H1 (cell line): ENCODE measurements at regions not wholly inside any gene's neighbourhood (a gene's known extent, or its start where the extent isn't known, plus 50 kb on each side); places are given as distances from the start of the nearest gene placed in this dataset.

ENCODE experiments used
- CTCF ChIA-PET: fragments of 300-600 bp; sonication (Branson Sonifier 250); formaldehyde crosslinking; loops from one replicate; lab custom pipeline; 2021; ENCODE audit not compliant: partially characterized antibody; lab: Charles Lee
- POLR2A ChIA-PET: fragments of 300-600 bp; sonication (Branson Sonifier 250); formaldehyde crosslinking; loops from one replicate; lab custom pipeline; 2021; ENCODE audit warnings: inconsistent platforms; ENCODE audit not compliant: partially characterized antibody; lab: Charles Lee
- DNase-seq, 2 experiments: peaks; one replicate each; pipeline versions ENCODE4 v3.0.0 to v3.0.0-alpha.2; 2010 to 2022; ENCODE audit warnings: low spot score in 2 of 2, low read depth in 1 of 2, mixed read lengths in 1 of 2
- FAIRE-seq: peaks from 2 replicates; lab custom pipeline; 2011; peaks lifted over from hg19 to GRCh38; lab: Jason Lieb, UNC
- H2AFZ ChIP-seq: 2 replicates; pipeline ENCODE4 v1.8.1; 2012; ENCODE audit warnings: low read length, inconsistent platforms
- H2AK5ac ChIP-seq: 2 replicates; pipeline ENCODE4 v1.6.1; 2013; ENCODE audit warnings: low read depth, low read length
- H2BK120ac ChIP-seq: replicated peaks from 2 replicates; pipeline ENCODE3; 2013; ENCODE audit warnings: low read depth, low read length, inconsistent platforms
- H2BK12ac ChIP-seq: 2 replicates; pipeline ENCODE4 v1.6.1; 2013; ENCODE audit warnings: low read depth, low read length
- H2BK15ac ChIP-seq: 2 replicates; pipeline ENCODE4 v1.6.1; 2013; ENCODE audit warnings: low read length
- H2BK20ac ChIP-seq: 2 replicates; pipeline ENCODE4 v1.6.1; 2013; ENCODE audit warnings: low read length
- H2BK5ac ChIP-seq: 2 replicates; pipeline ENCODE4 v1.6.1; 2013; ENCODE audit warnings: low read depth, low read length
- H3K14ac ChIP-seq: 2 replicates; pipeline ENCODE4 v1.6.1; 2013; ENCODE audit warnings: inconsistent platforms; ENCODE audit not compliant: insufficient read length
- H3K18ac ChIP-seq: 2 replicates; pipeline ENCODE4 v1.6.1; 2013; ENCODE audit warnings: low read length; ENCODE audit errors: extremely low read depth
- H3K23ac ChIP-seq: 2 replicates; pipeline ENCODE4 v1.6.1; 2013; ENCODE audit warnings: inconsistent platforms; ENCODE audit not compliant: insufficient read length
- H3K23me2 ChIP-seq: 2 replicates; pipeline ENCODE4 v1.6.1; 2013; ENCODE audit warnings: low read depth, low read length
- H3K27ac ChIP-seq: 2 replicates; pipeline ENCODE4 v1.6.1; 2011; ENCODE audit warnings: low read depth, low read length, inconsistent platforms
- H3K27me3 ChIP-seq, 4 experiments: replicated peaks in 1 of 4; 1 replicate in 1 of 4; 2 replicates in 3 of 4; pipeline versions ENCODE4 v1.6.1 to v1.8.1; 2011 to 2013; ENCODE audit warnings: low read length in 3 of 4, mild to moderate bottlenecking in 3 of 4, inconsistent platforms in 2 of 4, mixed read lengths in 2 of 4, moderate library complexity in 1 of 4; ENCODE audit not compliant: control insufficient read depth in 3 of 4, insufficient read depth in 3 of 4; ENCODE audit errors: extremely low read depth in 1 of 4
- H3K36me3 ChIP-seq, 4 experiments: 2 replicates each; pipeline versions ENCODE4 v1.6.1 to v1.8.1; 2011 to 2013; ENCODE audit warnings: mild to moderate bottlenecking in 4 of 4, low read length in 3 of 4, moderate library complexity in 2 of 4, control low read depth in 1 of 4, inconsistent platforms in 1 of 4; ENCODE audit not compliant: insufficient read depth in 4 of 4, control insufficient read depth in 2 of 4
- H3K4ac ChIP-seq: replicated peaks from 2 replicates; pipeline ENCODE3; 2013; ENCODE audit warnings: low read length, low read depth, mixed read lengths, inconsistent platforms; ENCODE audit not compliant: insufficient read length
- H3K4me1 ChIP-seq, 4 experiments: replicated peaks in 1 of 4; 1 replicate in 1 of 4; 2 replicates in 3 of 4; pipeline versions ENCODE4 v1.6.1 to v1.8.1; 2011 to 2013; ENCODE audit warnings: low read length in 3 of 4, inconsistent platforms in 2 of 4, mixed read lengths in 1 of 4; ENCODE audit not compliant: insufficient read depth in 4 of 4, control insufficient read depth in 3 of 4
- H3K4me2 ChIP-seq, 2 experiments: 2 replicates each; pipeline versions ENCODE4 v1.6.1 to v1.8.1; 2011 to 2013; ENCODE audit warnings: low read depth in 2 of 2, low read length in 2 of 2, control low read depth in 1 of 2, inconsistent platforms in 1 of 2, mild to moderate bottlenecking in 1 of 2; ENCODE audit not compliant: insufficient read depth in 1 of 2
- H3K4me3 ChIP-seq, 4 experiments: fragments of 200-600, 300-600 bp in 1 of 4; sonication (generic), shearing (Covaris generic), sonication (Bioruptor Twin) in 1 of 4; 2 replicates each; pipeline versions ENCODE4 v1.5.1 to v1.8.1; 2011 to 2016; ENCODE audit warnings: low read length in 4 of 4, low read depth in 3 of 4, control low read depth in 2 of 4, inconsistent platforms in 2 of 4, mild to moderate bottlenecking in 2 of 4, mixed read lengths in 1 of 4, moderate library complexity in 1 of 4; ENCODE audit not compliant: insufficient read depth in 2 of 4; ENCODE audit errors: extremely low read depth in 1 of 4
- H3K56ac ChIP-seq: replicated peaks from 2 replicates; pipeline ENCODE3; 2013; ENCODE audit warnings: low read depth, mild to moderate bottlenecking, mixed read lengths, low read length, inconsistent platforms; ENCODE audit not compliant: insufficient read length
- H3K79me1 ChIP-seq: 2 replicates; pipeline ENCODE4 v1.6.1; 2013; ENCODE audit warnings: low read depth, low read length, control low read depth
- H3K79me2 ChIP-seq, 2 experiments: 2 replicates each; pipeline versions ENCODE4 v1.6.1 to v1.8.1; 2012 to 2013; ENCODE audit warnings: low read length in 2 of 2, mild to moderate bottlenecking in 2 of 2, inconsistent platforms in 1 of 2; ENCODE audit not compliant: insufficient read depth in 2 of 2, control insufficient read depth in 1 of 2
- H3K9ac ChIP-seq, 4 experiments: replicated peaks in 1 of 4; 1 replicate in 1 of 4; 2 replicates in 3 of 4; pipeline versions ENCODE4 v1.6.1 to v1.8.1; 2011 to 2013; ENCODE audit warnings: low read depth in 3 of 4, low read length in 3 of 4, control low read depth in 2 of 4, mild to moderate bottlenecking in 2 of 4, moderate library complexity in 2 of 4, inconsistent platforms in 1 of 4; ENCODE audit errors: extremely low read depth in 1 of 4
- H3K9me3 ChIP-seq, 2 experiments: 2 replicates each; pipeline versions ENCODE4 v1.6.1 to v1.8.1; 2012 to 2013; ENCODE audit warnings: mild to moderate bottlenecking in 2 of 2, moderate library complexity in 2 of 2, control low read depth in 1 of 2, inconsistent platforms in 1 of 2, low read depth in 1 of 2, low read length in 1 of 2, mixed read lengths in 1 of 2; ENCODE audit not compliant: insufficient read depth in 2 of 2
- H4K20me1 ChIP-seq, 2 experiments: replicated peaks in 1 of 2; 2 replicates each; pipeline versions ENCODE3 to v1.8.1; 2011 to 2013; ENCODE audit warnings: inconsistent platforms in 2 of 2, low read length in 2 of 2, mild to moderate bottlenecking in 1 of 2; ENCODE audit not compliant: insufficient read depth in 2 of 2, control insufficient read depth in 1 of 2
- H4K5ac ChIP-seq: 2 replicates; pipeline ENCODE4 v1.6.1; 2013; ENCODE audit warnings: low read length, low read depth, mixed read lengths, inconsistent platforms; ENCODE audit not compliant: insufficient read length
- H4K8ac ChIP-seq: 2 replicates; pipeline ENCODE4 v1.8.0; 2013; ENCODE audit warnings: mild to moderate bottlenecking, moderate library complexity, low read length, inconsistent platforms; ENCODE audit not compliant: insufficient read depth; ENCODE audit errors: extremely low read depth
- H4K91ac ChIP-seq: replicated peaks from 2 replicates; pipeline ENCODE3; 2013; ENCODE audit warnings: low read length, mixed read lengths, inconsistent platforms; ENCODE audit not compliant: insufficient read length
- CTBP2 ChIP-seq: IDR thresholded peaks from 2 replicates; pipeline ENCODE4 v1.7.0; 2011; ENCODE audit warnings: borderline replicate concordance, mild to moderate bottlenecking, moderate library complexity, mixed read lengths, low read length; ENCODE audit not compliant: insufficient read depth, insufficient read length
- KDM1A ChIP-seq: fragments of 200-600, 300-600 bp; sonication (generic); IDR thresholded peaks from 2 replicates; pipeline ENCODE4 v1.7.1; 2016; ENCODE audit warnings: mild to moderate bottlenecking, low read length, borderline replicate concordance
- RBBP5 ChIP-seq: IDR thresholded peaks from 2 replicates; pipeline ENCODE4 v1.7.1; 2012; ENCODE audit warnings: low read depth, mild to moderate bottlenecking, inconsistent platforms, low read length, moderate library complexity, borderline replicate concordance
- SIX5 ChIP-seq: IDR thresholded peaks from 2 replicates; pipeline ENCODE4 v1.6.1; 2011; ENCODE audit warnings: mild to moderate bottlenecking, low read depth, low read length
- TEAD4 ChIP-seq: IDR thresholded peaks from 2 replicates; pipeline ENCODE4 v1.6.1; 2012; ENCODE audit warnings: low read depth, low read length, inconsistent platforms, mixed read lengths

DNA sequence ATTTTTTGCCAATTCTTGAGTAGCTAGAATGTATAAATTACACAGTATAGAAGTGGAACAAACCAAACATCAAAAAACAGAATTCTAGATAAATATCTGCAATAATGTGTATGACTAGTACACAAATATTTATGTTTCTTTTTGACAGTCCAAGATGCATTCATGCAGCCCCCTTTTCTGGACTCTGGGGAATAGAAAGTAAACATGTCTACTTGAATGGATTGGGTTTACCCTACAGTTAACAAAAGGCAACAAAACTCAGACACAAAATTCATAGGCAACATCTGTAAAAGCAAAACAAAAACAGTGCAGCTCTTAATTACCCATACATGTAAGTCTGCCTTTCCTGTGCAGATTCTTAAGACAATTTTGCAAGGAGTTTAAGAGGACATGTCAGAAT, 419.4 kb upstream of the DACH1 start:
- no peak for DNase-seq
- no peaks in the 10 kb centered on the region for H4K20me1 ChIP-seq
- H3K9ac ChIP-seq, result no peak overlapping the region
- H3K56ac ChIP-seq, result no peak overlapping the region
- H2BK5ac ChIP-seq, result no peak overlapping the region
- H3K4ac ChIP-seq, result no peak overlapping the region
- H3K23me2 ChIP-seq, result no peaks in the 10 kb centered on the region
- TF ChIP-seq TEAD4 (no peak), RBBP5 (no peak), SIX5 (no peak), KDM1A (no peak), CTBP2 (no peak)
- TF ChIP-seq, all 59 proteins: peak for 0
- Histone ChIP-seq H3K4me1 (peaks cover 0 to 4% (median 2%) of the 10 kb centered on the region in 4 experiments; a peak in 2 of 7 replicates), H3K18ac (no peak overlapping the region), H2AFZ (no peak overlapping the region), H4K8ac (no peak overlapping the region), H2BK20ac (no peak overlapping the region; the same call in 1 of the 2 replicates), H2BK12ac (no peak overlapping the region), H2AK5ac (no peak overlapping the region), H3K23ac (no peak overlapping the region), H3K9me3 (no peaks in the 10 kb centered on the region), H3K27ac (no peak overlapping the region), H4K91ac (no peak overlapping the region), H3K4me2 (no peak overlapping the region), H2BK15ac (no peak overlapping the region), H3K4me3 (no peak overlapping the region), H4K5ac (no peak overlapping the region), H3K27me3 (no peaks in the 10 kb centered on the region), H3K79me1 (no peaks in the 10 kb centered on the region), H3K36me3 (no peaks in the 10 kb centered on the region; a peak in 1 of 8 replicates), H3K14ac (no peak overlapping the region), H3K79me2 (no peaks in the 10 kb centered on the region), H2BK120ac (no peak overlapping the region)
- no peak for FAIRE-seq
- POLR2A ChIA-PET, result no interaction called here
- CTCF ChIA-PET, result interaction anchor here (1.2 kb wide), 1 partner anchor 65 kb away, joined by 3 read pairs; no protein-coding TSS in a partner anchor
